Mesothelial cell of epicardium (in vitro differentiated cells): ENCODE measurements at regions not wholly inside any gene's neighbourhood (a gene's known extent, or its start where the extent isn't known, plus 50 kb on each side); places are given as distances from the start of the nearest gene placed in this dataset.

Source experiments
- DNase-seq, 2 experiments: peaks; one replicate each; pipeline ENCODE4 v3.0.0; 2021; ENCODE audit warnings: low spot score in 2 of 2; ENCODE audit not compliant: unreplicated experiment in 2 of 2
- H3K27ac Mint-ChIP-seq: 2 replicates; pipeline ENCODE4 v1.8.0; 2021; ENCODE audit warnings: mixed read lengths
- H3K27me3 Mint-ChIP-seq: 2 replicates; pipeline ENCODE4 v1.8.0; 2021; ENCODE audit warnings: low read depth, mixed read lengths
- H3K36me3 Mint-ChIP-seq: 2 replicates; pipeline ENCODE4 v1.8.0; 2021; ENCODE audit warnings: mixed read lengths
- H3K4me1 Mint-ChIP-seq: 2 replicates; pipeline ENCODE4 v1.8.0; 2021; ENCODE audit warnings: mixed read lengths
- H3K4me3 Mint-ChIP-seq: 2 replicates; pipeline ENCODE4 v1.8.0; 2021; ENCODE audit warnings: mild to moderate bottlenecking, moderate library complexity, mixed read lengths
- H3K9me3 Mint-ChIP-seq: 2 replicates; pipeline ENCODE4 v1.8.0; 2021; ENCODE audit warnings: mixed read lengths
- CTCF ChIP-seq: fragments of 200-600 bp; sonication (generic); IDR thresholded peaks from one replicate; pipeline ENCODE4 v1.5.0; 2021; ENCODE audit warnings: antibody characterized with exemption; ENCODE audit not compliant: unreplicated experiment

- H3K4me1 Mint-ChIP-seq: peaks cover 4% of the 10 kb centered on the region
- TF ChIP-seq CTCF: no peak
- DNase-seq: no peak
- no peak overlapping the region for H3K27ac Mint-ChIP-seq
- no peaks in the 10 kb centered on the region for H3K27me3 Mint-ChIP-seq
- H3K36me3 Mint-ChIP-seq: no peaks in the 10 kb centered on the region
- H3K4me3 Mint-ChIP-seq: no peak overlapping the region
- H3K9me3 Mint-ChIP-seq: peaks cover 4% of the 10 kb centered on the region
These were observed 1192.8 kb downstream of the FLRT2 start for GRCh38 chr14:86722612-86723253.

- Mint-ChIP-seq H3K4me1 (peaks cover 17% of the 10 kb centered on the region), H3K36me3 (no peaks in the 10 kb centered on the region), H3K27ac (no peak overlapping the region), H3K4me3 (no peak overlapping the region), H3K27me3 (no peaks in the 10 kb centered on the region), H3K9me3 (peaks cover 4% of the 10 kb centered on the region)
- no peak for TF ChIP-seq CTCF
- no peak for DNase-seq
These were observed 1184.6 kb downstream of the FLRT2 start for GRCh38 chr14:86714575-86714974.

GRCh38 chr14:86714153-86714552 is 1184.2 kb downstream of the FLRT2 start:
- no peak for DNase-seq
- no peak overlapping the region for H3K27ac Mint-ChIP-seq
- H3K4me3 Mint-ChIP-seq: no peak overlapping the region
- H3K36me3 Mint-ChIP-seq: no peaks in the 10 kb centered on the region
- H3K9me3 Mint-ChIP-seq: peaks cover 4% of the 10 kb centered on the region
- peaks cover 17% of the 10 kb centered on the region for H3K4me1 Mint-ChIP-seq
- no peaks in the 10 kb centered on the region for H3K27me3 Mint-ChIP-seq
- no peak for TF ChIP-seq CTCF

GRCh38 chr14:86712727-86713126 is 1182.8 kb downstream of the FLRT2 start:
- Mint-ChIP-seq H3K4me3 (no peak overlapping the region), H3K27me3 (no peaks in the 10 kb centered on the region), H3K4me1 (peaks cover 17% of the 10 kb centered on the region), H3K36me3 (no peaks in the 10 kb centered on the region), H3K27ac (no peak overlapping the region), H3K9me3 (peaks cover 4% of the 10 kb centered on the region)
- DNase-seq: no peak
- TF ChIP-seq CTCF: no peak

- Mint-ChIP-seq H3K27ac (no peak overlapping the region), H3K9me3 (peaks cover 5% of the 10 kb centered on the region), H3K36me3 (no peaks in the 10 kb centered on the region), H3K4me3 (no peak overlapping the region), H3K4me1 (peaks cover 17% of the 10 kb centered on the region), H3K27me3 (no peaks in the 10 kb centered on the region)
- no peak for DNase-seq
- TF ChIP-seq CTCF: no peak
These were observed 1182.2 kb downstream of the FLRT2 start for GRCh38 chr14:86712176-86712575.
